CD4-positive, alpha-beta memory T cell (primary cell): ENCODE measurements at regions not wholly inside any gene's neighbourhood (a gene's known extent, or its start where the extent isn't known, plus 50 kb on each side); places are given as distances from the start of the nearest gene placed in this dataset.

Source experiments
- CTCF ChIA-PET: fragments of 350-600 bp; sonication (Branson Sonifier 250); formaldehyde crosslinking; loops from one replicate; lab custom pipeline; 2021; ENCODE audit warnings: inconsistent platforms; ENCODE audit not compliant: partially characterized antibody; lab: Charles Lee
- POLR2A ChIA-PET: fragments of 350-600 bp; sonication (Branson Sonifier 250); formaldehyde crosslinking; loops from one replicate; lab custom pipeline; 2021; ENCODE audit not compliant: partially characterized antibody; lab: Charles Lee
- DNase-seq, 5 donors: peaks; one replicate each; pipeline versions ENCODE4 v3.0.0 to v3.0.0-alpha.2; 2020 to 2022; ENCODE audit warnings: mixed read lengths in 1 of 5
- H3K27ac ChIP-seq: one replicate; pipeline ENCODE4 v1.7.0; 2013; ENCODE audit warnings: low read depth, low read length
- H3K27me3 ChIP-seq: 2 replicates; pipeline ENCODE4 v1.7.0; 2013; ENCODE audit warnings: mild to moderate bottlenecking, low read length, moderate library complexity; ENCODE audit not compliant: insufficient read depth
- H3K36me3 ChIP-seq: 2 replicates; pipeline ENCODE4 v1.7.0; 2013; ENCODE audit warnings: mild to moderate bottlenecking, low read length, moderate library complexity; ENCODE audit not compliant: insufficient read depth
- H3K4me1 ChIP-seq: 2 replicates; pipeline ENCODE4 v1.7.0; 2013; ENCODE audit warnings: mild to moderate bottlenecking, low read length, moderate library complexity; ENCODE audit not compliant: insufficient read depth
- H3K4me3 ChIP-seq, 2 donors: one replicate each; pipeline ENCODE4 v1.7.0; 2013; ENCODE audit warnings: low read length in 2 of 2, mild to moderate bottlenecking in 1 of 2
- H3K9me3 ChIP-seq, 2 donors: one replicate each; pipeline ENCODE4 v1.7.0; 2013; ENCODE audit warnings: low read length in 2 of 2, control low read depth in 1 of 2; ENCODE audit not compliant: control insufficient read depth in 1 of 2
- H3K27ac Mint-ChIP-seq, 7 donors: one replicate each; pipeline ENCODE4 v1.8.0; 2020 to 2021; ENCODE audit warnings: mixed read lengths in 7 of 7, mild to moderate bottlenecking in 6 of 7, inconsistent platforms in 3 of 7, moderate library complexity in 3 of 7
- H3K27me3 Mint-ChIP-seq, 2 donors: one replicate each; pipeline ENCODE4 v1.8.0; 2020 to 2021; ENCODE audit warnings: mixed read lengths in 2 of 2
- H3K36me3 Mint-ChIP-seq, 2 donors: one replicate each; pipeline ENCODE4 v1.8.0; 2020 to 2021; ENCODE audit warnings: mixed read lengths in 2 of 2, inconsistent platforms in 1 of 2, mild to moderate bottlenecking in 1 of 2
- H3K4me1 Mint-ChIP-seq, 4 donors: one replicate each; pipeline ENCODE4 v1.8.0; 2020 to 2021; ENCODE audit warnings: mixed read lengths in 4 of 4, mild to moderate bottlenecking in 1 of 4
- H3K4me3 Mint-ChIP-seq, 8 donors: one replicate each; pipeline ENCODE4 v1.8.0; 2020 to 2021; ENCODE audit warnings: mixed read lengths in 8 of 8, mild to moderate bottlenecking in 7 of 8, moderate library complexity in 6 of 8, inconsistent platforms in 3 of 8
- H3K9me3 Mint-ChIP-seq, 8 donors: one replicate each; pipeline ENCODE4 v1.8.0; 2020 to 2021; ENCODE audit warnings: mixed read lengths in 8 of 8, mild to moderate bottlenecking in 5 of 8, inconsistent platforms in 3 of 8, moderate library complexity in 1 of 8
- intact Hi-C: fragments of 100-400 bp; cut with micrococcal nuclease; formaldehyde crosslinking; loops from one replicate; pipeline ENCODE4 v1.15.1; 2023

DNA sequence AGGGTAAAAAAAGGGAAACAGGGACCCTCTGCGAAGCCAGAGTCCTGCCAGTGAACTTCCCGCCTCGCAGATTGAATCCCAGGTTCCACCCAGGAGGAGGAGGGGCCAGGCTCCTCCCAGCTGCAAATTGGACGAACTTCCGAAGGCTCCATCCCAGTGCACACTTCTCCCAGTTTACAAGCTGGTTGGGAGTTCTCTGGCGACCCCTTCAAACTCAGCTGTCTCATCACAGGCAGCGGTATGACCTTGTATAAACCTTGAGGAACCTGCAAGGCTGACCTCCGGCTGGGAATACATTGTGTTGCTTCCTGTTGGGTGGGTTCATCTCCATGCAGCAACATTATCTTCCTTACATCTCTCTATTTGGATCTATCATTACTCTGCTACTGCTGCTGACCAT, 962.7 kb downstream of the GRIK2 start:
- Histone ChIP-seq H3K36me3 (no peaks in the 10 kb centered on the region), H3K9me3 (no peaks in the 10 kb centered on the region), H3K4me3 (no peak overlapping the region), H3K4me1 (no peaks in the 10 kb centered on the region), H3K27ac (no peak overlapping the region), H3K27me3 (no peaks in the 10 kb centered on the region)
- H3K4me3 Mint-ChIP-seq, result no peak overlapping the region
- H3K27ac Mint-ChIP-seq, result peak overlapping the region in 1 of 7 donors; percentile 61
- POLR2A ChIA-PET, result no interaction called here
- H3K27me3 Mint-ChIP-seq, result no peaks in the 10 kb centered on the region
- no peaks in the 10 kb centered on the region for H3K4me1 Mint-ChIP-seq
- H3K36me3 Mint-ChIP-seq, result no peaks in the 10 kb centered on the region
- DNase-seq, result no peak
- intact Hi-C loops, result no loop called here
- CTCF ChIA-PET, result no interaction called here
- H3K9me3 Mint-ChIP-seq, result peaks cover 0 to 6% (median 2%) of the 10 kb centered on the region in 8 donors

DNA sequence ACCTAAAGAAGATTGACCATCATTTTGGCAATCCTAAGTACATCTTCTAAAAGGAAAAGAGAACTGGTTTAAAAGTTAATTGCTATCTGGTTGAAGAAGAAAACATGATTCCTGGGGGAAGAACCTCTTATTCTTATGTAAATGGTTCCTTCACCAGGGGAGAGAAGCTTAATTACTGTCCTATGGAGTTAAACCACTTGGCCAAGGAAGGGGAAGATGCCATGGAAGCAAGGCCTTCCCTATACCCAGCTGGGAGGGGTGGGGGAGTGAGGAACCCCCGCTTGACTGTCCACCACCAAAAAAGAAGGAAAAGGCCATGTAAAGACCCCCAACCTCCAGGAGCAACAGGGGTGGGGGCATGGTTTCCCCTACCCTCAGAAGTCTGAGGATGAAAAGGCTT, 962.1 kb downstream of the GRIK2 start:
- no peaks in the 10 kb centered on the region for H3K27me3 ChIP-seq
- H3K4me1 ChIP-seq, result no peaks in the 10 kb centered on the region
- no peaks in the 10 kb centered on the region for H3K36me3 Mint-ChIP-seq
- H3K4me3 Mint-ChIP-seq, result no peak overlapping the region
- H3K4me3 ChIP-seq, result no peak overlapping the region
- H3K9me3 ChIP-seq, result no peaks in the 10 kb centered on the region
- H3K36me3 ChIP-seq, result no peaks in the 10 kb centered on the region
- H3K27me3 Mint-ChIP-seq, result no peaks in the 10 kb centered on the region
- DNase-seq, result no peak
- peaks cover 0 to 6% (median 1%) of the 10 kb centered on the region in 8 donors for H3K9me3 Mint-ChIP-seq
- ChIA-PET POLR2A (no interaction called here), CTCF (no interaction called here)
- intact Hi-C loops, result no loop called here
- no peaks in the 10 kb centered on the region for H3K4me1 Mint-ChIP-seq
- H3K27ac Mint-ChIP-seq, result no peak overlapping the region
- H3K27ac ChIP-seq, result no peak overlapping the region

DNA sequence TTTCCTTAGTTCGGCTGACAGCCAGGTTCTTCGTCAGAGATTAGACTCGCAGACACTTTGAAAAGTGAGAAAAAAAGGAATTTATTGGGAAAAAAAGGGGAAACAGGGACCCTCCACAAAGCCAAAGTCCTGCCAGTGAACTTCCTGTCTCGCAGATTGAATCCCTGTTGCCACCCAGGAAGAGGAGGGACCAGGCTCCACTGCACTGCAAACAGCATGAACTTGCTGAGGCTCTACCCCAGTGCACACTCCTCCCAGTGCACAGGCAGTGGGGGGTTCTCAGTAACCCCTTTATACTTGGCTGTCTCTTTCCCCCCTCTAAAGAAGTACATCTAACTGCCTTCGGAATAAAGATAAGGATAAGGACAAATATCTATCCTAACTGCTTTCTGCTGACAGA, 959.0 kb downstream of the GRIK2 start:
- Histone ChIP-seq H3K27me3 (no peaks in the 10 kb centered on the region), H3K4me3 (no peak overlapping the region), H3K27ac (no peak overlapping the region), H3K4me1 (no peaks in the 10 kb centered on the region), H3K9me3 (no peaks in the 10 kb centered on the region), H3K36me3 (no peaks in the 10 kb centered on the region)
- Mint-ChIP-seq H3K4me3 (no peak overlapping the region), H3K27ac (peak overlapping the region in 1 of 7 donors; percentile 55), H3K27me3 (no peaks in the 10 kb centered on the region), H3K4me1 (no peaks in the 10 kb centered on the region), H3K36me3 (no peaks in the 10 kb centered on the region), H3K9me3 (peaks cover 0 to 4% (median 1%) of the 10 kb centered on the region in 8 donors)
- ChIA-PET POLR2A (no interaction called here), CTCF (no interaction called here)
- intact Hi-C loops, result no loop called here
- no peak for DNase-seq

DNA sequence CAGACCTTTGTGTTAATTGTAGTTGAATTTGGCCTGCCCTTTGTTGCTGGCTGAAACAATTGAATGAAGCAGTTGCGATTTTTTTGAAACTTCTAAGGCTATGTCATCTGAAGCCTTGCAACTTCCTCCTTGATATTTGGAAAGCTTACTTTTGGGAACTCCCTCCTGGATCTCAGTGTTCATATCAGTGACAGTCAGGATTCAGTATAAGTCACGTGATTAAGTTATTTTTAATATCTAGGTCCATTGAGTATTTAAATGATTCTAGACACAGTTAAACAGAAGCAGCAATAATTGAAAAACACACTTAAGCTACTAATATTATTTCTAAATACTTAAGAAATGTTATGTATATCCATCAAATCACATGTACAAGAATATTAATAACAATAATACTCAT, 951.3 kb downstream of the GRIK2 start:
- Mint-ChIP-seq H3K4me3 (no peak overlapping the region), H3K36me3 (no peaks in the 10 kb centered on the region), H3K9me3 (peaks cover 0 to 6% (median 0%) of the 10 kb centered on the region in 8 donors), H3K27ac (no peak overlapping the region), H3K4me1 (no peaks in the 10 kb centered on the region), H3K27me3 (no peaks in the 10 kb centered on the region)
- no peaks in the 10 kb centered on the region for H3K9me3 ChIP-seq
- H3K4me1 ChIP-seq, result no peaks in the 10 kb centered on the region
- intact Hi-C loops, result no loop called here
- H3K36me3 ChIP-seq, result no peaks in the 10 kb centered on the region
- ChIA-PET POLR2A (no interaction called here), CTCF (no interaction called here)
- no peak overlapping the region for H3K27ac ChIP-seq
- H3K4me3 ChIP-seq, result no peak overlapping the region
- H3K27me3 ChIP-seq, result no peaks in the 10 kb centered on the region
- DNase-seq, result no peak

DNA sequence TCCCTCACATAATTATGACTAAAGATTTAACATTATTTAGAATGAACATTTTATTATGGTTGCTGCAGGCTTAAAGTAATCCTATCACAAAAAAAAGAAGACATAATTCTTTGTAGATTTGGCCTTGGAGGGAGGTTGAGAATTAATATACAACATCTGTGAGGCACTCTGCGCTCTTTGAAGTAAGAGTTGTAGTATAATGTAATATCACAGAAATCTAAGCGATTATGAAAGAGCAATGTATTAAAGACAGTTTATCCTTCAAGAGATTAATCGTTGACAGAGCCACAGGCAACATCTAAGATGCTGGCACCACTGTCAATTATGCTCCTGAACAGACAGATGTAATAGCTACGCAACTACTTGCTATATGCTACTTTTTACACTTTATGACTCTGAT, 946.8 kb downstream of the GRIK2 start:
- intact Hi-C loops, result no loop called here
- Histone ChIP-seq H3K27me3 (no peaks in the 10 kb centered on the region), H3K36me3 (no peaks in the 10 kb centered on the region), H3K4me1 (no peaks in the 10 kb centered on the region), H3K9me3 (no peaks in the 10 kb centered on the region), H3K27ac (no peak overlapping the region), H3K4me3 (no peak overlapping the region)
- Mint-ChIP-seq H3K9me3 (peaks cover 0 to 4% (median 0%) of the 10 kb centered on the region in 8 donors), H3K27me3 (no peaks in the 10 kb centered on the region), H3K36me3 (no peaks in the 10 kb centered on the region), H3K4me3 (no peak overlapping the region), H3K4me1 (no peaks in the 10 kb centered on the region), H3K27ac (no peak overlapping the region)
- ChIA-PET POLR2A (no interaction called here), CTCF (no interaction called here)
- no peak for DNase-seq

DNA sequence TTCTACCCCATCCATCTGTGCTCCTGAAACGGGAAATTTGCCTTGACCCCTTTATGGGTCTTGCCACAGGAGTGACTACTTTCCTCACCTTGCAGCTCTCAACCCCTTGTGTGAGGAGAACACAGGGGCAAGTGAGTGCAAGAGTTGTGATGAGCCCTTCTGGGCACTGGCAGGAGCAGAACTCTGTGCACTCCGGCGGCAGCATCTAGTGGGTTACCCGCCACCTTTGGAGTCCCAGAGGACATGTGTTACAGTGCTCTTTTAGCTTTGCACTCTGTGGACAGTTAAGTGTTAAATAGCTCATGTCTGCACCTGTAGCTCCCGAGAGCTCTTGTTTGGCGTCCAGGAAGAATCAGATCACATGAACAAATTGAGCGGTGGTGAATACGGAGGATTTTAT, 940.2 kb downstream of the GRIK2 start:
- no peak overlapping the region for H3K4me3 Mint-ChIP-seq
- intact Hi-C loops, result no loop called here
- no peaks in the 10 kb centered on the region for H3K36me3 Mint-ChIP-seq
- ChIA-PET POLR2A (no interaction called here), CTCF (no interaction called here)
- no peaks in the 10 kb centered on the region for H3K36me3 ChIP-seq
- H3K4me1 ChIP-seq, result no peaks in the 10 kb centered on the region
- no peak overlapping the region for H3K4me3 ChIP-seq
- H3K4me1 Mint-ChIP-seq, result no peaks in the 10 kb centered on the region
- H3K9me3 Mint-ChIP-seq, result peaks cover 0 to 8% (median 3%) of the 10 kb centered on the region in 8 donors
- H3K27me3 ChIP-seq, result no peaks in the 10 kb centered on the region
- H3K27ac ChIP-seq, result no peak overlapping the region
- H3K27me3 Mint-ChIP-seq, result no peaks in the 10 kb centered on the region
- H3K27ac Mint-ChIP-seq, result no peak overlapping the region
- no peaks in the 10 kb centered on the region for H3K9me3 ChIP-seq
- DNase-seq, result no peak

DNA sequence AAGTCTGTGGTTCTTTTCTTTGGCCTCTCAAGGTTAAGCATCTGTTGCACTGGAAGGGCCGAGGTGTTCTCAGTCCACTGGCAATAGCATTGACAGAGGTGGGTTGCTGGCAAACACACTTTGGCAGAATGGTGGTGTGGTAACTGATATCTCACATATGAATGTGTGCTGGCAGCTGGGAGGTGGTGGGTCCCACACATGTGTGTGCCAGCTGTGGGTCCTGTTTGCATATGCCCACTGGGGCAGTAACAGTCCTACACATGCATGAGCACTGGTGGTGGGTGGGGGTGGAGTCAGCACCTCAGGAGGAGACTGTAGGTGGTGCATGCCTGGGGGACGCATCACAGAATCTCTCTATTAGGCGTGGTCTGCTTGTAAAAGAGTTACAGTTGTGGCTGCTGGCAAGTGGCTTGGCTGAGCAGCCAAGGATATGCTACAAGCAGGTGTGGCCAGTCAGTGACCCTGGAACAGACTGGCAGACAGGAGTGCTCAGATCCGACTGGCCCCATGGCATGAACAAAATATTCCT, 934.3 kb downstream of the GRIK2 start:
- H3K4me1 Mint-ChIP-seq, result no peaks in the 10 kb centered on the region
- H3K4me3 ChIP-seq, result no peak overlapping the region
- no peak overlapping the region for H3K4me3 Mint-ChIP-seq
- ChIA-PET CTCF (no interaction called here), POLR2A (no interaction called here)
- peaks cover 0 to 10% (median 4%) of the 10 kb centered on the region in 8 donors for H3K9me3 Mint-ChIP-seq
- no peaks in the 10 kb centered on the region for H3K36me3 Mint-ChIP-seq
- no peak overlapping the region for H3K27ac ChIP-seq
- H3K27ac Mint-ChIP-seq, result no peak overlapping the region
- H3K27me3 Mint-ChIP-seq, result no peaks in the 10 kb centered on the region
- no peaks in the 10 kb centered on the region for H3K4me1 ChIP-seq
- no peaks in the 10 kb centered on the region for H3K27me3 ChIP-seq
- intact Hi-C loops, result no loop called here
- no peaks in the 10 kb centered on the region for H3K9me3 ChIP-seq
- H3K36me3 ChIP-seq, result no peaks in the 10 kb centered on the region
- no peak for DNase-seq

DNA sequence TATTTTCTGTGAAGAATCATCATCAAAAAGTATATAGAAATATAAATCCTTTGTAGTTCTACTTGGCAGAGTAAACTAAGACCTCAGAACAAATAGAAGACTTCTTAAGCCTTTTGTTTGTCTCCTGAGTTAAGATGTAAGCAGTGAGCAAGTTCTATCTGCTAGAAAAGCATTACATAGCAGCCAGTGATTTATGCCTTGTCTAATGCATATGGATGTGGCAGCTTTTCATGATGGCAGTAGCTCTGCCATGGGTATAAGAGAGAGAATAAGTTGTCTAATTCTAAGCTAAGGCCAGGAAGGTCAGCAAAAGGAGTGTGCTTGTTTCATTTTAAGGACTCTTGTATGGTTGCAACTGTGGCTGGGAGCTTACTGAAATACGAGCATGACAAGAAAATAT, 920.2 kb downstream of the GRIK2 start:
- Histone ChIP-seq H3K27me3 (no peaks in the 10 kb centered on the region), H3K4me1 (no peaks in the 10 kb centered on the region), H3K9me3 (no peaks in the 10 kb centered on the region), H3K4me3 (no peak overlapping the region), H3K36me3 (no peaks in the 10 kb centered on the region), H3K27ac (no peak overlapping the region)
- H3K27ac Mint-ChIP-seq, result no peak overlapping the region
- H3K36me3 Mint-ChIP-seq, result no peaks in the 10 kb centered on the region
- H3K9me3 Mint-ChIP-seq, result peaks cover 0 to 15% (median 4%) of the 10 kb centered on the region in 8 donors
- no peak overlapping the region for H3K4me3 Mint-ChIP-seq
- no peaks in the 10 kb centered on the region for H3K4me1 Mint-ChIP-seq
- CTCF ChIA-PET, result no interaction called here
- no peak for DNase-seq
- intact Hi-C loops, result no loop called here
- no peaks in the 10 kb centered on the region for H3K27me3 Mint-ChIP-seq
- POLR2A ChIA-PET, result no interaction called here
